HPDE6-E6E7 (cell line): ENCODE measurements at regions not wholly inside any gene's neighbourhood (a gene's known extent, or its start where the extent isn't known, plus 50 kb on each side); places are given as distances from the start of the nearest gene placed in this dataset.
"Not testable (repeated sequence)": the region's sequence is repeated elsewhere in the genome, so short reads cannot be mapped to it uniquely, and the experiment has no call there.

Source experiments
- DNase-seq: peaks from one replicate; pipeline ENCODE4 v3.0.0; 2011; ENCODE audit warnings: missing footprints; ENCODE audit errors: extremely low spot score

GRCh38 chr18:34528177-34528576, 181.9 kb upstream of the DTNA start:
- DNase-seq = no peak

- no peak for DNase-seq
These were observed 180.5 kb upstream of the DTNA start for GRCh38 chr18:34529358-34530335.

GRCh38 chr18:34531110-34531509, 179.0 kb upstream of the DTNA start:
- no peak for DNase-seq

GRCh38 chr18:34534642-34535041, 175.5 kb upstream of the DTNA start:
- DNase-seq = not testable (repeated sequence)

- DNase-seq = no peak
These were observed 169.2 kb upstream of the DTNA start for GRCh38 chr18:34540897-34541296.

- no peak for DNase-seq
These were observed 167.5 kb upstream of the DTNA start for GRCh38 chr18:34542625-34543024.

GRCh38 chr18:34543356-34543755, 166.7 kb upstream of the DTNA start:
- DNase-seq = no peak

GRCh38 chr18:34543945-34544344, 166.2 kb upstream of the DTNA start:
- DNase-seq = no peak

GRCh38 chr18:34544930-34545329, 165.2 kb upstream of the DTNA start:
- no peak for DNase-seq

- no peak for DNase-seq
These were observed 161.8 kb upstream of the DTNA start for GRCh38 chr18:34548120-34548972.

GRCh38 chr18:34548973-34549294, 161.2 kb upstream of the DTNA start:
- DNase-seq = no peak

GRCh38 chr18:34549367-34549766, 160.7 kb upstream of the DTNA start:
- DNase-seq = no peak

GRCh38 chr18:34550156-34550555, 159.9 kb upstream of the DTNA start:
- DNase-seq = no peak

- DNase-seq = no peak
These were observed 159.2 kb upstream of the DTNA start for GRCh38 chr18:34550902-34551301.

GRCh38 chr18:34551824-34552223, 158.3 kb upstream of the DTNA start:
- no peak for DNase-seq

- DNase-seq = no peak
These were observed 147.7 kb upstream of the DTNA start for GRCh38 chr18:34562252-34562870.

GRCh38 chr18:34567857-34568256, 142.2 kb upstream of the DTNA start:
- no peak for DNase-seq

GRCh38 chr18:34576622-34577021, 133.5 kb upstream of the DTNA start:
- no peak for DNase-seq

- DNase-seq = no peak
These were observed 126.2 kb upstream of the DTNA start for GRCh38 chr18:34583895-34584294.

- DNase-seq = no peak
These were observed 119.6 kb upstream of the DTNA start for GRCh38 chr18:34590503-34590902.

GRCh38 chr18:34591920-34592444, 118.1 kb upstream of the DTNA start:
- no peak for DNase-seq

- DNase-seq = no peak
These were observed 117.6 kb upstream of the DTNA start for GRCh38 chr18:34592481-34592880.
